ENCODE measurements at regions not wholly inside any gene's neighbourhood (a gene's known extent, or its start where the extent isn't known, plus 50 kb on each side); places are given as distances from the start of the nearest gene placed in this dataset.

DNA sequence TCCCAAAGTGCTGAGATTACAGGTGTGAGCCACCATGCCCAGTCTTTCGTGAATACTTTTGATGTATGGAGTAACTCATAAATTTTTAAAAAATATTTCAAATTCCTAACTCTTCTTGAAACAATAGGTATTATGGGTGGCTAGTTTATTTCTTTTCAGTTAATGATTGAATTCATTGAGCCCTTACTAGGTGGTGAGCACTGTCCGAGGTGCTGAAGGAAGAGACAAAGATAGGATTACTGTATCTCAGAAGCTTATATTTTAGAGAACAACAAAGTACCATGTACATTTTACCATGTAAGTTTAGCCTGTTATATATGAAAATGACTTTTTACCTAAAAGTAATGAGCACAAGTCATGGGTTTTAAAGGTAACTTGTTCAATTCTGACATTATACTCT, 418.3 kb downstream of the NPIPA7 start:
- no peak for DNase-seq

DNA sequence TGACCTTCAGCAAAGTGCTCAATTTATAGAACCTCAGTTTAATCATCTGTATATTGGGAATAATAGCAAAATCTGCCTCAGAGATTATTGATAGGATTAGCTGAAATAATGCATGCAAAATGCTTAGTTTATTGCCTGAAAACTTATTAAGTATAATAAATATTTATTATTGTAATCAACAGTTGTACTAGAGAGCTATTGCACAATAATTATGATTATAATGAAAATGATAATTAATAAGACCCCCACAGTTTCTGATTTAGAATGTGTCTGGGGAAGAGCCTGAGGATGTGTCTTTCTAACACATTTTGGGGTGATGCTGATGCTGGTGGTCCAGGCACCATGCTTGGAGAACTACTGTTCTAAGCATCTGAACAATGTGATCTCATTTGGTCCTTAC, 419.6 kb downstream of the NPIPA7 start:
- DNase-seq, result no peak

DNA sequence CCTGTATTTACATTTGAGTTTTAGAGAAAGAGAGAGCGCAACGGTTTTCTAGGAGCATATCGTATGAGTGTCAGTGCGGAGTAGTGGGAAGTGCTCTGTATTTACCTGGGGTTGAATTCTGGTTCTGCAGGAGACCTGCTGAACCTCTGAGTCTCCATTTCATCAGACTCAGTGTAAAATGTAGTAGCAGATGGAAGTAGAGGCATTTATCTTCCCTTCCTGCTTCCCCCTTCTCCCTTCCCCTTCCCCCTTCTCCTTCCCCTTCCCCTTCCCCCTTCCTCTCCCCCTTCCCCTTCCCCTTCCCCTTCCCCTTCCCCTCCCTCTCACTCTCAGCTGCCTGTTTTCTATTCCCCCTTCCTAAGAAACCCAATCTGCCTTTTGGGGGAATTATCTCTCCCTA, 426.9 kb downstream of the NPIPA7 start:
- no peak for DNase-seq

DNA sequence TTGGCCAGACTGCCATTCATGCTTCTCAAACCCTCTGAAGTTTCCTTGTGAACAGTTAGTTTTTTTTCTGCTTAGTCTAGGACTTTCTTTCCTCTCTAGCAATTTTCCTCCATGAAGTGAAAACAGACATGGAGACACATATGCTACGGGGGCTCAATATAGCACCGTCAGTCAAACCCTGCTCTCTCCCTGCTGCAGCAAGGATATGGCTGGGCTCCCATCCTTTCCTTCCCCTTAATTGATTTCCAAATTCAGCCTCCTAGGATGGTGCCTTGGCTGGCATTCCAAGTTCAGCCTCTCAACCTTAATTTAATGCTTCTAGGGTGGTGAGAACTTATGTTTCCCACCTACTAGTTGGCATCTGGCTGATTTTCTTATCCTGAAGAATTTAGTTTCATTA, 436.7 kb downstream of the NPIPA7 start:
- DNase-seq, result no peak

DNA sequence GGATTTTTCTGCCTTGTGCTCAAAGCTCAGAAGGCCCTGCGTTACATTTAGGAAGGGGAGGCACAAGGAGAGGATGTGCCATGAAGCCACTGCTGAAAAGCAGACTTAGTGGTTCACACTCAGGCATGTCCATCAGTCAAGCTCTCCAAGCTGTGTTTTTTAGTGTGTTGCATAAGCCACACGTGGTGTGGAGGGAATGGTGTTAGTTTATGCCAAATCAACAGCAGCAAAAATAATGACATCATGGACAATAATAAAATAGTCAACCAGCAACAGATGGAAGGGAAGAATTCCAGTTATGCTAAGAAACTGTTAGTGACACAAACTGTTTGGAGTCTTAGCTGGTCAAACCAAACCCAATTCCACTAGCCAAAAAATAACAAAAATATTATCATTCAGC, 438.3 kb downstream of the NPIPA7 start:
- no peak for DNase-seq

DNA sequence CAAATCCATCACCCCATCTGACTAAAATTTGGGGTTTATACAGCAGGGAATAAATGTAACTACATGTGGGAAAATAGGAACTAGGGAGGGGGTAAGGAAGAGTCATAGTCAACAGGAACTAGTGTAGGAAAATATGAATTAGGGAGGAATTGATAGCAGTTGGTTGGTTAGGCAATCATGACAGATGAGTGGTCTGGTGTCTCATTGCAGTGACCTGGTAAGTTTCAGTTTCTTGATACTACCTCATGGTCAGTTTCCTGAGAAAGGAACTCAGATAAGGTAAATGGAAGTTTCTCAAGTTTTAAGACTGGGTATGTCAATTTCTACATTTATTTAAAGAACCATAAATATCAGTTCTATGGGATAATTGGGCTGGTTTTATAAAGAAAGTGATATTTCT, 442.3 kb downstream of the NPIPA7 start:
- DNase-seq, result no peak

DNA sequence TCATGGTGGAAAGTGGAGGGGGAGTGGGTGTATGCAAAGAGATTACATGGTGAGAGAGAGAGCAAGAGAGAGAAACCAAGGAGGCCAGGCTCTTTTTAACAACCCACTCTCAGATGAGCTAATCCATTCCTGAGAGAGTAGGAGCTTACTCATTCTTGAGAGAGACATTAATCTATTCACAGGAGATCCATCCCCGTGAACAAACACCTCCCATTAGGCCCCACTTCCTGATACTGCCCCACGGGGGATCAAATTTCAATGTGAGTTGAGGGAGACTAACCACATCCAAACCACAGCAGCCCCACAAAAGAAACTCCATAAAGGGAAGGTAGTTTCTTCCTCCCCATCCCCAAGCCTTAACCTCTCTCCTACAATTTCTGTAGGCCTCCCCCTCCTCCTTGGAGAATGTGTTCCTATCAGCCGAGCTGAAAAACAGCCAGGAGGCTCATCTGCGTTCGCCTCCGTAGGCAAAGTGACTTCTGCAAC, 450.0 kb downstream of the NPIPA7 start:
- no peak for DNase-seq

DNA sequence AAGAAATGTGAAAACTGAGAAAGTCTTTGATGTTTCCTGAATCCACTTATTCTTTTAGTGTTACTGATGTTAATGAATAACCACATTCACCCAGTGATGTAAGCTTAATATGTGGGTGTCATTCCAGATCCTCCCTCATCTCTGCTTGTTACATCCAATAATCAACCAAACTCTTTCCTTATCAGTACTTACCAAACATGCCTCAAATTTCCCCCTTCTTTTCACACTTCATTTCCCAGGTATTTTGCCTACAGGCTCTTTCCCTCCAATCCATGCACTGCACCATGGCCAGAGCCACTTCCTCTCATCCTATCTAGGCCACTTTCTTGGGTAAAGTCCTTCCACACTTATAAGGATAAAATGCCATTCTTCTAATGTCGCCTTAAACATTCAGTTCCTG, 451.5 kb downstream of the NPIPA7 start:
- no peak for DNase-seq

DNA sequence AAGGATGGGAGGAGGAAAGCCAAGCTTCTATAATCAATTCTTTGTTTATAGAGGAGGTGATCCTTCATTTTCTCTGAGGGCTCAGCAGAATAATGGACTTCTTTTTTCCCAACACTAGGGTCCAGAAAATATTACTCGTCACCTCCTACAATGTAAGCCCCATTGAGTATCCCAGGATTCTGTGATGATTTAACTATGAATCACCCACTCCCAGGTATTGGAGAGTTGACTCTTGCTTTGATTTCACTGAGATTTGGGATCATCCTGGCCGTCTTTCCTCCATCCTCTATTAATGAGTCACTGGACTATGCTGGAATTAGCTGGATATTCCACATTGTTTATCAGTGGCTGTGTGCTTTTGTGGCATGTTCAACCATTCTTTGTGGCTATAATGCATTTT, 452.0 kb downstream of the NPIPA7 start:
- no peak for DNase-seq

DNA sequence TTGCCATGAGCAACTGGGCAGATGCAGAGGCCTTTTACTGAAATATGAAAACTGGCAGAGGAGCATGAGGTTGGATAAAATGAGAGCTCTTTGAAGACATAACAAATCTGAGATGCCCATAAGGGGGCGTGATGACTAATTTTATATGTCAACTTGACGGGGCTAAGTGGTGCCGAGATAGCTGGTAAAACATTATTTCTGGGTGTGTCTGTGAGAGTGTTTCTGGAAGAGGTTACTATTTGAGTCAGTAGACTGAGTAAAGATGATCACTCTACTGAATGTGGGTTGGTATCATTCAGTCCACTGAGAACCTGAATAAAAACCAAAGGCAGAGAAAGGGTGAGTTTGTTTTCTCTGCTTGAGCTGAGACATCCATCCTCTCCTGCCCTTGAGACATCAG, 454.2 kb downstream of the NPIPA7 start:
- DNase-seq, result no peak

DNA sequence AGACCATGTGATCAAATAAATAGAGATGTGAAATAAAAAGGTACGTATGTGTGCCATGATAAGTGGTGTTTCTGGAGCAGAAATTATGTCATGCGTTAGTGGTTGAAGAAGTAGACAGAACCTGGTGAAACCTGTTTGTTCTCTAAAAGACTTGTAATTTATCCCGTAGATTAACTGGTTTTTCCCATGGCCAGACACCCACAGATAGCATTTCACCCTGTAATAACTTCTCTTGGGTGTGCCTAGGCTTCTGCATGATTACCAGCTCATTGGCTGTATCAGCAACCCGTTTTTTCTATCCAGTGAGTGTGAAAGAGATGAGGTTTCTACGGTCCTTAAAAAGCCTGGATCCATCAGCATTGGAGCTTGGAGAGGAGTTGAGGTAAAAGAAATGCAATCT, 471.3 kb downstream of the NPIPA7 start:
- DNase-seq, result no peak

DNA sequence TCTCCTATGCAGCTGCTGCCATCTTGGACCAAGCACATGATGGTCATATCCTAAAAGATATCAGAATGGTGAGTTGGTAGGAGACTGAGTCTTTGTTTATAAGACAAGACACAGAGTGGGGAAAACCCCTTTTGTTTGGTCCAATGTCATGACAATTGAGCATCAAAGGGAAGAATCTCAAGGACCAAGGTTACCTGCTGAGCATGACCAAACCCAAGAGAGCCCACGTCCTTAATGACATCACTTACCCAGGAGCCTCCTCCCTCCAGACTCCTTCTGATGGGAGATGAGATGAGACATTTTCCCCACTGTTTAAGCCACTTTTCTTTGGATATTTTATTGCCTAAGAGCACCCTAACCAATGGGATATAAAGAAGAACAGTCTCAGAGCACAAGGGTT, 478.1 kb downstream of the NPIPA7 start:
- DNase-seq, result no peak

DNA sequence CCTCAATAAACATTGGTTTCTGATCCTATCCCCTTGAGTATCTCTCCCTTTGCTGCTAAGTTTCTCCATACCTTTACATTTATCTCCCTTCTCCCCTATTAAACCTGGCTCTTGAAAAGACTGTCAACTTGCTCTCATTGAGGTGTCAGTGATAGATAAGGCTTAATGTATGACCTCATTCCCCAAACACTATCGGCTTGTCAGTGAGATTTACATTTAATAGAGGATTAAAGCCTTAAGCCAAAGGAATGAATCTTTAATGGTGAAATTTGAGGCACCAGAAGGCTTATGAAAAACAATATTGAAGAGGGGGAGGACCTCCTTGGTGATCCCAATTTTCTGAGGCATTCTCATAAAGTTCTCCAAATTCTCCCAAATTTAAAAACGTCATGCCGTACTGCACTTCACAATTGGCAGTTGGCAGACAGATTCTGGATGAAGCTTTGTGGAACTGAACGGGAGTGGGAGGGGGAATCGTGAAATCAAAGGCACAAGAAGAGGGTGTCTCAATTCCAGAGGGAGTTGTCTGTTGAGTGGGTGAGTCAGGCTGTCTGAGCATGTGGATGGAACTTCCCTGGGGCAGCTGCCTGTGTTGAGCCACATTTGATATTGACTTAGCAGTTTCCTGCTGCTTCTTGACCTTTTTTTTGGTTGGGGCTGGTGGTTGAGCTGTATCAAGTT, 478.8 kb downstream of the NPIPA7 start:
- DNase-seq, result no peak

DNA sequence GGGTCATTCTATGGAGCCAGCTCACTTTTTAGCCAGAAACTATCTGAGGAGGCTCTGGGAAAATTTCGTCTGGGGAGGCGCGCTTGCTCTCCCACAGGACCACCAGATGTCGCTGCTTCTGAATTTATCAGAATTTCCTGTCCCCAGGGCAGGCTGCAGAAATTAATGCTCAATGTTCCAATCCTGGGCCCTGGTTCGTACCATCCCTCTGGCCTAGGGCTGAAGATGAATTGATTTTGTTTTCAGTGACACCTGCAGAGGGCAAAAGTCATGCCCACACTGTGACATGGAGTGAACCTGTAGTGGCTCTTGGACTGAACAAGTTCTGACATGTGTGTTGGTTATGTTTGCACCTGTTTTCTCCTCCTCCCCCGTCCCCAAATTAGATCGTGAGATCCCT, 482.6 kb downstream of the NPIPA7 start:
- DNase-seq, result peak; percentile 52

DNA sequence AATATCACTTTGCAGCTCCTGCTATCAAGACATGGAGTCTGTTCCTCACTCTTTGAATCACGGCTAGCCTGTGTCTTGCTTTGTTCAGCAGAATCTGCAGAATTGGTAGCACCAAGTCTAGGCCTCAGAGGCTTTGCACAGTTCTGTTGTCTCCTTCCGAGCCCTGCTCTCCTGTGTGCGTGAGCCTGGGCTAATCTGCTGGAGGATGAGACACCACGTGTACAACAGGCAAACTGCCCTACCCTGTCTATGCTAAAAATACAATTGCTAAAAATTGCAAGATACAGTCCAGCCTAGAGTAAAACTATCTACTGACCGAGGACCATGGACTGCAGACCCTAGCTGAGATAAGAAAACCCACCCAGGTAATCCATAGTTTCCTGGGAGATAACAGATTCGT, 484.7 kb downstream of the NPIPA7 start:
- DNase-seq, result no peak

DNA sequence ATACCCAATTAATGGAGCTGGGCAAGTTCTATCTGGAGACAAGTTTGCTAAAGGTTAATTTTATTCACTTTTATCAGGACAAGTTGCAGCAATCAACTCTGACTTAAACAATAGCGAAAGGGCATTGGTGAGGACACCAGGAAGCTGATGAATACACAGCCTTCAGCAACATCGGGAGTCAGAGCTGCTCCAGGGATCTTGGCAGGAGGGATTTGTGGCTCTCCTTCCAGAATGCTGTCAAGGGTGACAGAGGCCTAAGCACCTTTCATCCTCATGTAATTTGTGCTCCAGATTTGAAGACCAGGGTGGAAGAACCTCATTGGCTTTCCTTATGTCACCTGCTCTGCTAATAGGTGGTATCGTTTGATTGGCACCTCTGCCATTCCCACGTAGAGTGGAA, 485.6 kb downstream of the NPIPA7 start:
- no peak for DNase-seq

DNA sequence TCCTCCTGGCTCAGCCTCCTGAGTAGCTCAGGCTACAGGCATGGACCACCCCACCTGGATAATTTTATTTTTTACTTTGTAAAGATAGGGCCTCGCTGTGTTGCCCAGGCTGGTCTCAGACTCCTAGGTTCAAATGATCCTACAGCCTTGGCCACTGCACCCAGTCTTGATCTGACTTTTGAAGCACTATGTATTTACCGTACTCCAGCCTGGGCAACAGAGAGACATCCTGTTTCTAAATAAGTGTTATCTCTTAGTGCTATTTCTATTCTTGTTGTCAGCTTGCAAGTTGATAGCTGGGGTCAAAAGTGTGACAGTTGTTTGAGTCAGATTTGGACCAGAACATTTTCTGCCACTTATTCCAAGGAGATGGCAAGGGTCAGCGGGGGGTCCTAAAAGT, 486.4 kb downstream of the NPIPA7 start:
- DNase-seq, result no peak

DNA sequence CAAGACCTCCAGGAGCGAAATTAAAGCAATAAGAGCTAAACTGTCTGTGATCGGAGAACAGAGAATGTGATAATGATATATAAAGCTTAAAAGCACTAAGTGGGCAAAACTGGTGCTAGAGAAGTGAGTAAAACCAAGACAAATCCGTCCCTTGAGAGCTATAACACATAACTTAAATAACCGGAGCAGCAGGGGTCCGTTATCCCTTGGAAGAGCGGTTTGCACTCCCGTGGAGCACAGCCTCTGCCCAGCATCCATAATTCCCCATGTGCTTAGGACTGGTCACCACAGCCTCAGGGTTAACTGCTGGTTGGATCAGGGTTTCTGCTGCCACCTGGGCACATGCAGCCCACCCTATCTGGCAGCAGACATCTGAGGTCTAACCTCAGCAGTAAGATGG, 489.0 kb downstream of the NPIPA7 start:
- DNase-seq, result no peak

DNA sequence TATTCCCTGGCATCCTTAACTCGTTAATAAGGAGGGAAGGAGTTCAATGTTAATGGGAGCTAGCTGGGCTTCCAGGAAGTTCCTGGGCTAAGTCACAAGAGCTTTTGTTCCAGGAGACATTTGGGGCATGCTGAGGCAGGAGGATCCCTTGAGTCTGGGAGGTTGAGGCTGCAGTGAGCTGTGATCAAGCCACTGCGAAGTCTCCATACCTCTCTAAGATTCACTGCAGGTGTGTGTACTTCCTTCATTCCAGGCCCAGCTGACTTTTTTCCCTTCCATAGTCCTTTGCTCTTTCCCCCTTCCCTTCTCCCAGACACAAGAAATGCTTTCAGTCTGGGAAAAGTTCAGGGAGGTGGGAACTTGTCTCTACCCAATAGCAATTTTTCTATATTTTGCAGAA, 489.8 kb downstream of the NPIPA7 start:
- no peak for DNase-seq

DNA sequence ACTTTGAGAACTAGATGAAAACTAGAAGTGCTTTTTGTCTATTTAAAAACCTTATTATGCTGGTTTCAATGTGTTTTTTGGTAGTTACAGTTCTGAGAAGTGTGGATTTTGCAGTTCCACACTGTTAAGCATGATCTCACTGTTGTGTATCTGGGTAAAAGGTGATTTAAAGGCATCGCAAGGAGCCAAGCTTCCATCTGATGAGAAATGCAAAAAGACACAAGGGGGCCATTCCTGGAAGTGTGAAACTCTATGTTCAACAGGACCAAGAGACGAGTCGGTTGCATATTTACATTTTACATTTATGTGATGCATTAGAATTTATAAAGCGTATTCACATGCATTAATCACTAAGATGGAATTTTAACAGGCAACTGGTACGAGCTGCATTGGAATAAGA, 490.8 kb downstream of the NPIPA7 start:
- DNase-seq, result no peak

DNA sequence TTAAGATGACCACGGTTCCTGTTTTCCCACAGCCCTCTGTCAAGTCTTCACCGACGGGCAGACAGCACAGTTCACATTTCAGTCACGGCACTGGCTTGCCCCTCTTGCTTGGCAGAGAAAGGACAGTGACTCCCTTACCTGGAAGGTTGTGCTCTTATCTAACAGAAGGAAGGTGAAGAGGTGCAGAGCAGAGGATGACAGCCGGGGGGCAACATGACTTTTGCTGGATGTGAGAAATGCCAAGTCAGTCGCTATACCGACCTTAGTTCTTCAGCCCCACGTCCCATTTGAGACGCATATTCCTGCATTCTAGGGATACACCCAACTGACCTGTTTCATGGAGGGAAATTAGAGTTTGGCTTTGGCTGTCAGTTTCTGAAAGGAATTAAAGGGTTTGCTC, 492.3 kb downstream of the NPIPA7 start:
- DNase-seq, result no peak

DNA sequence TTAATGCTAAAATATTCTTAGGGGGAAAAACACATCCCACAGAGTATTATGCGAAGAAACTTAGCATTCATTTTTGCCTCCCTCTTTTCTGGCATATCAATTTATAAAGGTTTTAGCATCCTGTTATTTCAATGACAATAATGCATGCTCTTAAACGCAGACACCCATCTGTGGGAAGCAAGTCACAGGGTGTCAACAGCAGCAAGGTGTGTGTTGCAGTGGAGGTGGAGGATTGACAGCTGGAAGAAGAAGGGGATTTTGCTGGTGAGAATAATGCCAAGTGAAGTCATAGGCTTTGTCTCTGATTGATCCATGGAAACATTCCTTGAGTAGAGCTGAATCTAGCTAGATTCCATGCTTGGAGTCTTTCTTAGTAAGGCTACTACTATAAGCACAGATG, 498.1 kb downstream of the NPIPA7 start:
- DNase-seq, result no peak

DNA sequence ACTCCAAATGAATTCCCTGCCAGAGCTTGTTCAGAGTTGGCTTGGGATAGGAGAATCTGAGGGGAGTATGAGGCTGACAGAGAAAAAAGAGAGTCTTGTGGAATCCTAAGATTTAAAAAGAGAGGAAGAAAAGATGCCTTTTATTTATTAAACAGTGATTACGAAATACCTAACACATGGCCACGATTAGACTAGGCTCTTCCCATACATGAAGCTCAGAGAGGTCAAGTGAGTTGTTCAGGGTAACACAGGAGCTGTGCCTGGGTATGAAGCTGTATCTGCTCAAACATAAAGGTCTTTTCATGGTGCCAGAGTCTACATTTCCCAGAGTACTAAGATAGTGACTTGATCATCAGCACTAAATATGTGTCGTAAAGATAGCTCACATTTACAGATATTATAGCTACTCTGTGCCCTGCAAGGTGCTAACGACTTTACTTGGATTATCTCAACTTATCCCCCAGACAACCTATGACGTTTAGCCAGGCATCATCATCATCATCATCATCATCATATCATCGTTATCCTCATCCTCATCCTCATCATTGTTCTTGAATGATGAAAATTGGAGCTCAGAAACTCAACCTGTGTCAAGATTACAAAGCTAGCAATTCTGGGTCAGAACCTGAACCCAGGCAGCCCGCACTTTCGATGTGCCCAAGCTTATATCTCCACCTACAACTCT, 500.8 kb downstream of the NPIPA7 start:
- DNase-seq, result no peak

DNA sequence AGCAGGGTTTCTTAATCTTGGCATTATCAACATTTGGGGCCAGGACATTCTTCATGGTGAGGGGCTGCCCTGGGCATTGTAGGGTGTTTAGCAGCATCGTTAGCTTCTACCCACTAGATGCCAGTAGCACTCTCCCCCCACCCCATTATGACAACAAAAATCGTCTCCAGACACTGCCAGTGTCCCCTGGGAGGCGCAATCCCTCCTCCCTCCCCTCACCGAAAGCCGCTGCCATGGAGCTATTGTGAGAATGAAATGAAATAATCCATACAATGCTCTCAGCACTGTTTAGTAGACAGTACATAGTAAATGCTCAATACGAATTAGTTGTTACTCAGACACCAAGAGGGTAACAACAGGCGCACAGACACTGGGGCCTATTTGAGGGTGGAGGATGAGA, 502.9 kb downstream of the NPIPA7 start:
- no peak for DNase-seq

DNA sequence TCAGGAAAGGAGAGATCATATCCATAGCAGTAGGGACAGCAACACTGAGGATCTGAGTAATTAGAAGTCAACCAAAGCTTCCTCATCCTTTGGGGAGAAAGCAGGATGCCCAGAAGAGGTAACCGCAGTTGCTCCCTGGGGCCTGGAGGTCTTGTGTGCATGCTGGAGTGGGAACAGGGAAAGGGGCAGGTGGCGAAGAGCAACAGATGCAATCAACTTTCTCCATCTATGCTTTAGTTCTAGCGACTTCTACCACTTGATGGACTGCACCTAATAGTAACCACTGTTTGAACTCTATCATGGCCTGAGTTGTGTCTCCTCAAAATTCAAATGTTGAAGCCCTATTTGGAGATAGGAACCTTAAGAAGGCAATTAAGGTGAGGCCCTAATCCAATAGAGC, 503.8 kb downstream of the NPIPA7 start:
- DNase-seq, result no peak
